NT2/D1 (cell line): ENCODE measurements at regions not wholly inside any gene's neighbourhood (a gene's known extent, or its start where the extent isn't known, plus 50 kb on each side); places are given as distances from the start of the nearest gene placed in this dataset.

ENCODE experiments used
- SUZ12 ChIP-seq: IDR thresholded peaks from 2 replicates; pipeline ENCODE4 v1.6.1; 2011; ENCODE audit not compliant: insufficient read length, insufficient read depth; ENCODE audit errors: extremely low read depth
- YY1 ChIP-seq: IDR thresholded peaks from 2 replicates; pipeline ENCODE4 v1.6.1; 2011; ENCODE audit not compliant: insufficient read length, insufficient read depth
- ZNF274 ChIP-seq: IDR thresholded peaks from 2 replicates; pipeline ENCODE4 v1.6.1; 2011; ENCODE audit warnings: mild to moderate bottlenecking, low read depth, low read length

GRCh38 chr18:75524181-75524580 is 96.7 kb upstream of the SMIM21 start:
- TF ChIP-seq YY1 (no peak), SUZ12 (no peak), ZNF274 (no peak)
